ENCODE measurements at regions not wholly inside any gene's neighbourhood (a gene's known extent, or its start where the extent isn't known, plus 50 kb on each side); places are given as distances from the start of the nearest gene placed in this dataset.

- FAIRE-seq (no peak), DNase-seq (ENCODE audit: low read depth) (no peak)
- TF ChIP-seq CTCF (IDR thresholded peaks at IDR 0.05; ENCODE audit: insufficient read depth, low read length, severe bottlenecking): no peak
- no peaks in the 10 kb centered on the region for H3K36me3 ChIP-seq (ENCODE audit: control insufficient read depth, insufficient read depth, low read length)
- no peak overlapping the region for H3K4me3 ChIP-seq (ENCODE audit: low read depth, low read length)
- no peaks in the 10 kb centered on the region for H3K27me3 ChIP-seq (ENCODE audit: control insufficient read depth, insufficient read depth, low read length)
Observed at GRCh38 chr12:111226680-111227079, 142.2 kb downstream of the PHETA1 start.

- Histone ChIP-seq H3K27me3 (ENCODE audit: control insufficient read depth, insufficient read depth, low read length) (no peaks in the 10 kb centered on the region), H3K36me3 (ENCODE audit: control insufficient read depth, insufficient read depth, low read length) (no peaks in the 10 kb centered on the region), H3K4me3 (ENCODE audit: low read depth, low read length) (no peak overlapping the region)
- no peak for TF ChIP-seq CTCF (IDR thresholded peaks at IDR 0.05; ENCODE audit: insufficient read depth, low read length, severe bottlenecking)
- peak; percentile 32 for FAIRE-seq
- DNase-seq (ENCODE audit: low read depth): no peak
Observed at GRCh38 chr12:111225307-111225706, 143.6 kb downstream of the PHETA1 start.

DNA sequence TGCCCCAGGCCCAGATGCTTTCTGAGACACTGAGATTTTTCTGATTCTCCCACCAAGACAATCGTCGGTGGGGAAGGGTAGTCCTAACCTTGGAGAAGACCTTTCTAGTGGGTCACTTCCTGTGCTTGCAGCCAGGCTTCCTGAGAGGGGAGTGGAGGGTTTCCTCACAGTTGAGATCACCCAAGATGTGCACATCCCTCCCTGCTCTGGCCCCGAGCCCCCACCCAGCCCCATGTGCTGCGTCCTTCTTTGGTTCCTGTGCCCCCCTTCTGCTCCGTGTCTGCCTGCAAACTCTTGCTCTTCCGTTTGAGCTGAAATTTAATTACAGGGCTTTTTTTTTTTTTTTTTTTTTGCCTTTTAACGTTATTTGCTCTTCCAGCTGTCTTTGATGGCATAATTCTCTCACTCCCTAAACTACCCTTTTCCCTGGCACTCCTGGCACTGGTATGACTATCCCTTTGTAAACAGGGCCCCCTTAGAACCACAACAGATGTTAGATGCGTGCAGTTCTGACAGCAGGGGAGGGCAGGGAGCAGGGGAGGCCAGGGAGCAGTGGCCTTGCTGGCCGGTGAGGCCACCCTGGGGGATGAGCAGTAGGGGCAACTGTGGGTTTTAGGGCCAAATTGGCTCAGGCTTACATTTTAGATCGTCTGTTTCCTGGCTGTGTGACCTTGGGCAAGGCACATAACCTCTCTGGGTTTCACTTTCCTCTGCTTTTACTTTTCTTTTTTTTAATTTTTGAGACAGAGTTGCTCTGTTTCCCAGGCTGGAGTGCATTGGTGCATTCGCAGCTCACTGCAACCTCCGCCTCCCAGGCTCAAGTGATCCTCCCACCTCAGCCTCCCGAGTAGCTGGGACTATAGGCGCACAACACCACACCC lies 144.5 kb downstream of the PHETA1 start:
- no peak for TF ChIP-seq CTCF (IDR thresholded peaks at IDR 0.05; ENCODE audit: insufficient read depth, low read length, severe bottlenecking)
- H3K36me3 ChIP-seq (ENCODE audit: control insufficient read depth, insufficient read depth, low read length): no peaks in the 10 kb centered on the region
- FAIRE-seq (no peak), DNase-seq (ENCODE audit: low read depth) (no peak)
- H3K27me3 ChIP-seq (ENCODE audit: control insufficient read depth, insufficient read depth, low read length): no peaks in the 10 kb centered on the region
- H3K4me3 ChIP-seq (ENCODE audit: low read depth, low read length): no peak overlapping the region

DNA sequence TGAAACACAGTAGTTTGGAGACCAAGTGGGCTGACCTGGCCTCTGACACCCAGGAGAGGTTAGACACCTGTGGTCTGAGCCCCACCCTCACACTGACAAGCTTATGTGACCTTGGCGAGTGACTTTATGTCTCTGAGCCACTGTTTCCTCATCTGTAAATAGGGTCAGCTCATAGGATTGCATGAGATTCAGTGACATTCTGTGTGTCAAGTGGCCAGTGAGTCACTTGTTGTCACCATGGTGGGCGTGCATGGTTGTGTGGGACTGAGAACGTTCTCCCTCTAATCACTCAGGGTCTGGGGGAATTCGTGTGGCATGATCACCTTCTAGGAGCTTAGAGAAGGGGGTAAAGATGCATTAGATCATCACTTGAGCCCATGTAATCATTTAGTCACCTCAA lies 146.4 kb downstream of the PHETA1 start:
- FAIRE-seq (no peak), DNase-seq (ENCODE audit: low read depth) (no peak)
- H3K36me3 ChIP-seq (ENCODE audit: control insufficient read depth, insufficient read depth, low read length): no peaks in the 10 kb centered on the region
- TF ChIP-seq CTCF (IDR thresholded peaks at IDR 0.05; ENCODE audit: insufficient read depth, low read length, severe bottlenecking): no peak
- H3K4me3 ChIP-seq (ENCODE audit: low read depth, low read length): no peak overlapping the region
- no peaks in the 10 kb centered on the region for H3K27me3 ChIP-seq (ENCODE audit: control insufficient read depth, insufficient read depth, low read length)

- no peak for TF ChIP-seq CTCF (IDR thresholded peaks at IDR 0.05; ENCODE audit: insufficient read depth, low read length, severe bottlenecking)
- Histone ChIP-seq H3K4me3 (ENCODE audit: low read depth, low read length) (no peak overlapping the region), H3K27me3 (ENCODE audit: control insufficient read depth, insufficient read depth, low read length) (no peaks in the 10 kb centered on the region), H3K36me3 (ENCODE audit: control insufficient read depth, insufficient read depth, low read length) (no peaks in the 10 kb centered on the region)
- DNase-seq (ENCODE audit: low read depth): no peak
- no peak for FAIRE-seq
Observed at GRCh38 chr12:111222027-111222414, 146.9 kb downstream of the PHETA1 start.

Measured in bronchial epithelial cell (primary cell).